AG04450 (cell line): ENCODE measurements at regions not wholly inside any gene's neighbourhood (a gene's known extent, or its start where the extent isn't known, plus 50 kb on each side); places are given as distances from the start of the nearest gene placed in this dataset.

Experiments
- CTCF ChIA-PET: fragments of 300-600, 350-600 bp; formaldehyde crosslinking; extraction: SDS; loops from one replicate; lab custom pipeline; 2022; ENCODE audit warnings: antibody characterized with exemption, inconsistent platforms; lab: Charles Lee
- POLR2A ChIA-PET: fragments of 350-600 bp; formaldehyde crosslinking; extraction: SDS; loops from one replicate; lab custom pipeline; 2021; ENCODE audit warnings: antibody characterized with exemption, inconsistent platforms; lab: Yijun Ruan, JAX
- DNase-seq: peaks from one replicate; pipeline ENCODE4 v3.0.0-alpha.2; 2011; ENCODE audit warnings: low read depth, low spot score
- H3K27ac ChIP-seq: one replicate; pipeline ENCODE4 v1.5.1; 2012; ENCODE audit warnings: low read depth, low read length, control low read depth
- H3K27me3 ChIP-seq: one replicate; pipeline ENCODE4 v1.6.0; 2012; ENCODE audit warnings: low read length; ENCODE audit not compliant: control insufficient read depth, insufficient read depth
- H3K4me3 ChIP-seq: 2 replicates; pipeline ENCODE4 v1.5.1; 2011; ENCODE audit warnings: mild to moderate bottlenecking, low read depth, low read length, control low read depth
- H3K9me3 ChIP-seq: 2 replicates; pipeline ENCODE4 v1.5.1; 2012; ENCODE audit warnings: low read length; ENCODE audit not compliant: control insufficient read depth, insufficient read depth
- CTCF ChIP-seq: IDR thresholded peaks from 2 replicates; pipeline ENCODE4 v1.5.1; 2011; ENCODE audit warnings: low read depth, low read length, control low read depth, inconsistent platforms

- Histone ChIP-seq H3K4me3 (no peak overlapping the region), H3K9me3 (no peaks in the 10 kb centered on the region), H3K27me3 (no peaks in the 10 kb centered on the region), H3K27ac (no peak overlapping the region)
- DNase-seq, result no peak
- CTCF ChIA-PET, result interaction anchor here (0.5 to 1.0 kb wide), 2 partner anchors 71 to 1029 kb away, joined by 3 read pairs; no protein-coding TSS in a partner anchor
- no peak for TF ChIP-seq CTCF
- POLR2A ChIA-PET, result no interaction called here
These were observed 99.8 kb upstream of the MDFIC start for GRCh38 chr7:114822131-114822530.

GRCh38 chr7:114822844-114823243, 99.0 kb upstream of the MDFIC start:
- H3K9me3 ChIP-seq, result no peaks in the 10 kb centered on the region
- CTCF ChIA-PET, result no interaction called here
- POLR2A ChIA-PET, result no interaction called here

GRCh38 chr7:114823290-114823689, 98.6 kb upstream of the MDFIC start:
- no peaks in the 10 kb centered on the region for H3K27me3 ChIP-seq
- no peaks in the 10 kb centered on the region for H3K9me3 ChIP-seq
- DNase-seq, result no peak
- no peak overlapping the region for H3K4me3 ChIP-seq
- CTCF ChIA-PET, result no interaction called here
- no peak for TF ChIP-seq CTCF
- POLR2A ChIA-PET, result no interaction called here
- H3K27ac ChIP-seq, result no peak overlapping the region

More at GRCh38 chr7:114822844-114823243, 99.0 kb upstream of the MDFIC start:
- Histone ChIP-seq H3K4me3 (no peak overlapping the region), H3K27ac (no peak overlapping the region), H3K27me3 (no peaks in the 10 kb centered on the region)
- TF ChIP-seq CTCF, result no peak
- no peak for DNase-seq

GRCh38 chr7:114825423-114825951, 96.4 kb upstream of the MDFIC start:
- Histone ChIP-seq H3K27me3 (no peaks in the 10 kb centered on the region), H3K4me3 (no peak overlapping the region), H3K9me3 (no peaks in the 10 kb centered on the region), H3K27ac (no peak overlapping the region)
- ChIA-PET CTCF (interaction anchor here (0.6 kb wide), 1 partner anchor 907 kb away, joined by 3 read pairs; no protein-coding TSS in a partner anchor), POLR2A (no interaction called here)
- no peak for DNase-seq
- no peak for TF ChIP-seq CTCF

GRCh38 chr7:114830952-114831351, 90.9 kb upstream of the MDFIC start:
- DNase-seq, result no peak
- no peak overlapping the region for H3K4me3 ChIP-seq
- no peak for TF ChIP-seq CTCF
- POLR2A ChIA-PET, result no interaction called here
- H3K9me3 ChIP-seq, result no peaks in the 10 kb centered on the region
- no peaks in the 10 kb centered on the region for H3K27me3 ChIP-seq
- CTCF ChIA-PET, result no interaction called here
- no peak overlapping the region for H3K27ac ChIP-seq
